WTC11 (cell line): ENCODE measurements at regions not wholly inside any gene's neighbourhood (a gene's known extent, or its start where the extent isn't known, plus 50 kb on each side); places are given as distances from the start of the nearest gene placed in this dataset.

Experiments
- ATAC-seq: fragments of 200-7000 bp; cut with Tn5 transposase; 2 replicates; pipeline ENCODE4 v1.10.0; 2021; ENCODE audit warnings: mild to moderate bottlenecking, moderate library complexity
- CTCF ChIA-PET: fragments of 300-600 bp; sonication (Branson Sonifier 250); formaldehyde crosslinking; loops from one replicate; lab custom pipeline; 2021; ENCODE audit warnings: antibody characterized with exemption; lab: Charles Lee
- POLR2A ChIA-PET: fragments of 350-600 bp; sonication (Branson Sonifier 250); formaldehyde crosslinking; loops from one replicate; lab custom pipeline; 2021; ENCODE audit warnings: antibody characterized with exemption; lab: Charles Lee
- DNase-seq: peaks from one replicate; pipeline ENCODE4 v3.0.0; 2021; ENCODE audit warnings: low spot score
- H3K27ac Mint-ChIP-seq: 2 replicates; pipeline ENCODE4 v1.8.0; 2021; ENCODE audit warnings: mixed read lengths
- H3K27me3 Mint-ChIP-seq: 2 replicates; pipeline ENCODE4 v1.8.0; 2021; ENCODE audit warnings: low read depth, mild to moderate bottlenecking, moderate library complexity, mixed read lengths
- H3K36me3 Mint-ChIP-seq: 2 replicates; pipeline ENCODE4 v1.8.0; 2021; ENCODE audit warnings: mixed read lengths
- H3K4me1 Mint-ChIP-seq: 2 replicates; pipeline ENCODE4 v1.8.0; 2022; ENCODE audit warnings: mixed read lengths
- H3K4me3 Mint-ChIP-seq: 2 replicates; pipeline ENCODE4 v1.8.0; 2021; ENCODE audit warnings: mild to moderate bottlenecking, moderate library complexity, mixed read lengths
- H3K9me3 Mint-ChIP-seq: 2 replicates; pipeline ENCODE4 v1.8.0; 2021; ENCODE audit warnings: mixed read lengths
- AFF4 ChIP-seq: sonication (generic); formaldehyde crosslinking; IDR thresholded peaks from 2 replicates; pipeline ENCODE4 v1.8.1; 2023; ENCODE audit warnings: mild to moderate bottlenecking, missing genetic modification reagents, borderline replicate concordance
- ATF1 ChIP-seq: sonication (generic); formaldehyde crosslinking; IDR thresholded peaks from 2 replicates; pipeline ENCODE4 v1.8.1; 2023; ENCODE audit warnings: mild to moderate bottlenecking, moderate library complexity, missing genetic modification reagents
- CBFB ChIP-seq: sonication (generic); formaldehyde crosslinking; IDR thresholded peaks from 2 replicates; pipeline ENCODE4 v1.8.1; 2022; ENCODE audit warnings: mild to moderate bottlenecking, low read depth, missing genetic modification reagents
- CDX4 ChIP-seq: fragments of 250-450 bp; sonication (Bioruptor Pico); IDR thresholded peaks from 2 replicates; pipeline ENCODE4 v1.9.0; 2021; ENCODE audit warnings: moderate library complexity, mild to moderate bottlenecking, inconsistent platforms, borderline replicate concordance
- ELF4 ChIP-seq: sonication (generic); formaldehyde crosslinking; IDR thresholded peaks from 2 replicates; pipeline ENCODE4 v1.8.1; 2022; ENCODE audit warnings: low read depth, mild to moderate bottlenecking, moderate library complexity, missing genetic modification reagents
- FOXJ3 ChIP-seq: sonication (generic); formaldehyde crosslinking; IDR thresholded peaks from 2 replicates; pipeline ENCODE4 v1.9.0; 2021; ENCODE audit warnings: missing genetic modification reagents, mild to moderate bottlenecking, borderline replicate concordance
- FOXP1 ChIP-seq: sonication (generic); formaldehyde crosslinking; IDR thresholded peaks from 2 replicates; pipeline ENCODE4 v1.8.0; 2022; ENCODE audit warnings: missing genetic modification reagents, mild to moderate bottlenecking, moderate library complexity, borderline replicate concordance
- FOXP4 ChIP-seq: sonication (generic); formaldehyde crosslinking; IDR thresholded peaks from 2 replicates; pipeline ENCODE4 v1.8.0; 2022; ENCODE audit warnings: mild to moderate bottlenecking, missing genetic modification reagents
- HMGA2 ChIP-seq: fragments of 250-450 bp; sonication (Bioruptor Pico); IDR thresholded peaks from 2 replicates; pipeline ENCODE4 v1.4.0; 2021; ENCODE audit warnings: mild to moderate bottlenecking, moderate library complexity
- JUN ChIP-seq: sonication (generic); formaldehyde crosslinking; IDR thresholded peaks from 2 replicates; pipeline ENCODE4 v1.8.0; 2023; ENCODE audit warnings: mild to moderate bottlenecking, missing genetic modification reagents
- MAX ChIP-seq: sonication (generic); formaldehyde crosslinking; IDR thresholded peaks from 2 replicates; pipeline ENCODE4 v1.8.0; 2022; ENCODE audit warnings: mild to moderate bottlenecking, missing genetic modification reagents
- MLX ChIP-seq: sonication (generic); formaldehyde crosslinking; IDR thresholded peaks from 2 replicates; pipeline ENCODE4 v1.8.1; 2023; ENCODE audit warnings: mild to moderate bottlenecking, missing genetic modification reagents, moderate library complexity
- NR1H2 ChIP-seq: sonication (generic); formaldehyde crosslinking; IDR thresholded peaks from 2 replicates; pipeline ENCODE4 v1.9.0; 2021; ENCODE audit warnings: mild to moderate bottlenecking, moderate library complexity, missing genetic modification reagents
- SOX15 ChIP-seq: fragments of 250-450 bp; sonication (Bioruptor Pico); IDR thresholded peaks from 2 replicates; pipeline ENCODE4 v1.9.0; 2021; ENCODE audit warnings: mild to moderate bottlenecking
- STAT6 ChIP-seq: sonication (generic); formaldehyde crosslinking; conservative IDR thresholded peaks from 2 replicates; pipeline ENCODE4 v1.8.1; 2023; ENCODE audit warnings: mild to moderate bottlenecking, low read depth, missing genetic modification reagents, moderate library complexity
- TCF7 ChIP-seq: sonication (generic); formaldehyde crosslinking; IDR thresholded peaks from 2 replicates; pipeline ENCODE4 v1.8.0; 2022; ENCODE audit warnings: mild to moderate bottlenecking, low read depth, missing genetic modification reagents, moderate library complexity
- ZNF219 ChIP-seq: sonication (generic); formaldehyde crosslinking; IDR thresholded peaks from 2 replicates; pipeline ENCODE4 v1.8.0; 2023; ENCODE audit warnings: missing genetic modification reagents, mild to moderate bottlenecking, borderline replicate concordance
- ZNF317 ChIP-seq: sonication (generic); formaldehyde crosslinking; IDR thresholded peaks from 2 replicates; pipeline ENCODE4 v1.8.1; 2023; ENCODE audit warnings: low read depth, mild to moderate bottlenecking, moderate library complexity, missing genetic modification reagents, borderline replicate concordance
- ZNF671 ChIP-seq: fragments of 250-450 bp; sonication (Bioruptor Pico); IDR thresholded peaks from 2 replicates; pipeline ENCODE4 v1.8.0; 2021; ENCODE audit warnings: mild to moderate bottlenecking

- TF ChIP-seq STAT6 (CRISPR knock-in tag) (no peak), ZNF671 (CRISPR knock-in tag) (no peak), CBFB (CRISPR knock-in tag) (no peak), ATF1 (CRISPR knock-in tag) (no peak), MAX (CRISPR knock-in tag) (no peak), ELF4 (CRISPR knock-in tag) (no peak), FOXP1 (CRISPR knock-in tag) (no peak), FOXJ3 (CRISPR knock-in tag) (no peak), JUN (no peak), FOXP4 (CRISPR knock-in tag) (no peak), NR1H2 (CRISPR knock-in tag) (no peak)
Measured at GRCh38 chr12:19042221-19042620, 87.3 kb upstream of the PLEKHA5 start (continued).

GRCh38 chr12:19044430-19044829 lies 85.1 kb upstream of the PLEKHA5 start:
- no peak overlapping the region for H3K27ac Mint-ChIP-seq
- TF ChIP-seq TCF7 (CRISPR knock-in tag), result no peak
- TF ChIP-seq MLX, result no peak
- TF ChIP-seq CDX4, result no peak
- no peak for TF ChIP-seq ELF4 (CRISPR knock-in tag)
- no peaks in the 10 kb centered on the region; the same call in 1 of the 2 replicates for H3K36me3 Mint-ChIP-seq
- no peak for ATAC-seq
- no peaks in the 10 kb centered on the region for H3K27me3 Mint-ChIP-seq
- ChIA-PET CTCF (no interaction called here), POLR2A (no interaction called here)
- peaks cover 14% of the 10 kb centered on the region for H3K4me1 Mint-ChIP-seq
- peaks cover 7% of the 10 kb centered on the region for H3K9me3 Mint-ChIP-seq
- H3K4me3 Mint-ChIP-seq, result no peak overlapping the region
- DNase-seq, result no peak

GRCh38 chr12:19044891-19045290 lies 84.6 kb upstream of the PLEKHA5 start:
- Mint-ChIP-seq H3K4me3 (no peak overlapping the region), H3K27ac (no peak overlapping the region), H3K27me3 (no peaks in the 10 kb centered on the region), H3K9me3 (peaks cover 7% of the 10 kb centered on the region), H3K36me3 (no peaks in the 10 kb centered on the region; the same call in 1 of the 2 replicates), H3K4me1 (peaks cover 12% of the 10 kb centered on the region)
- DNase-seq (no peak), ATAC-seq (no peak)
- CTCF ChIA-PET, result no interaction called here
- POLR2A ChIA-PET, result no interaction called here
- TF ChIP-seq HMGA2, result no peak
- no peak for TF ChIP-seq ZNF317 (CRISPR knock-in tag)
- no peak for TF ChIP-seq SOX15 (CRISPR knock-in tag)
- no peak for TF ChIP-seq ZNF219
- no peak for TF ChIP-seq FOXP4 (CRISPR knock-in tag)
- no peak for TF ChIP-seq AFF4 (CRISPR knock-in tag)
